Tibial nerve (tissue), 4 donors: ENCODE measurements at regions not wholly inside any gene's neighbourhood (a gene's known extent, or its start where the extent isn't known, plus 50 kb on each side); places are given as distances from the start of the nearest gene placed in this dataset.

ENCODE experiments used
- EP300 ChIP-seq, 2 donors: sonication (generic); formaldehyde crosslinking; IDR thresholded peaks; one replicate each; pipeline ENCODE4 v1.6.1; 2017; ENCODE audit warnings: antibody characterized with exemption in 2 of 2, mild to moderate bottlenecking in 1 of 2
- POLR2A ChIP-seq, 2 donors: fragments of 450-650 bp; IDR thresholded peaks; one replicate each; pipeline ENCODE4 v1.6.1; 2017; ENCODE audit warnings: antibody characterized with exemption in 2 of 2, mild to moderate bottlenecking in 2 of 2, moderate library complexity in 2 of 2
- TF ChIP-seq, protein P1 (sequence below), 5 experiments: fragments of 200-600 bp in 3 of 5; fragments of 450-650 bp in 2 of 5; sonication (generic) in 3 of 5; IDR thresholded peaks; one replicate each; pipeline ENCODE4 v1.5.1; 2016 to 2019; ENCODE audit warnings: antibody characterized with exemption in 5 of 5, mild to moderate bottlenecking in 3 of 5, moderate library complexity in 2 of 5

GRCh38 chr11:104443387-104443786 lies 279.4 kb upstream of the PDGFD start:
- TF ChIP-seq, protein P1, sequence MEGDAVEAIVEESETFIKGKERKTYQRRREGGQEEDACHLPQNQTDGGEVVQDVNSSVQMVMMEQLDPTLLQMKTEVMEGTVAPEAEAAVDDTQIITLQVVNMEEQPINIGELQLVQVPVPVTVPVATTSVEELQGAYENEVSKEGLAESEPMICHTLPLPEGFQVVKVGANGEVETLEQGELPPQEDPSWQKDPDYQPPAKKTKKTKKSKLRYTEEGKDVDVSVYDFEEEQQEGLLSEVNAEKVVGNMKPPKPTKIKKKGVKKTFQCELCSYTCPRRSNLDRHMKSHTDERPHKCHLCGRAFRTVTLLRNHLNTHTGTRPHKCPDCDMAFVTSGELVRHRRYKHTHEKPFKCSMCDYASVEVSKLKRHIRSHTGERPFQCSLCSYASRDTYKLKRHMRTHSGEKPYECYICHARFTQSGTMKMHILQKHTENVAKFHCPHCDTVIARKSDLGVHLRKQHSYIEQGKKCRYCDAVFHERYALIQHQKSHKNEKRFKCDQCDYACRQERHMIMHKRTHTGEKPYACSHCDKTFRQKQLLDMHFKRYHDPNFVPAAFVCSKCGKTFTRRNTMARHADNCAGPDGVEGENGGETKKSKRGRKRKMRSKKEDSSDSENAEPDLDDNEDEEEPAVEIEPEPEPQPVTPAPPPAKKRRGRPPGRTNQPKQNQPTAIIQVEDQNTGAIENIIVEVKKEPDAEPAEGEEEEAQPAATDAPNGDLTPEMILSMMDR (IDR thresholded peaks at IDR 0.05): no peak
- no peak for TF ChIP-seq POLR2A (IDR thresholded peaks at IDR 0.05)
- no peak for TF ChIP-seq EP300 (IDR thresholded peaks at IDR 0.05)
